ENCODE measurements at regions not wholly inside any gene's neighbourhood (a gene's known extent, or its start where the extent isn't known, plus 50 kb on each side); places are given as distances from the start of the nearest gene placed in this dataset.
"Not testable (repeated sequence)": the region's sequence is repeated elsewhere in the genome, so short reads cannot be mapped to it uniquely, and the experiment has no call there.

DNA sequence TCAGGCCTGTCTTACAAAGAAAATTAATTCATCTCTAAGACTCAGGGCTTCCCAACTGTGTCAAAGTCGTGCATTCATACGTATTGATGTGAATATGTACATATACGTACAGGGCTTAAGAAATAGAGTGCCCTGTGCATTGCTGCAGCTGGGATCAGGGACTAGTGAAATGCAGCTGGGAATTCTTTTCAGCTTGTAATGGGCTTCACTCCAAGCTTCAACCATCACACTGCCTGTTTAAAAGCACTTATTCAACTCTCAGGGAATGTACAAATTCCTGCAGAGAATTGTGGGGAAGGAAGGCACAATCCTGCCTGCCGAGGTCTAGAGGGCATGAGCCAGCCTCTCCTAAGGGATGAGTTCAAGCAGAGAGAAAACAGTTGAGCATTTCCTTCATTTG, 59.6 kb upstream of the MAN2A1 start:
- TF ChIP-seq, protein P1, sequence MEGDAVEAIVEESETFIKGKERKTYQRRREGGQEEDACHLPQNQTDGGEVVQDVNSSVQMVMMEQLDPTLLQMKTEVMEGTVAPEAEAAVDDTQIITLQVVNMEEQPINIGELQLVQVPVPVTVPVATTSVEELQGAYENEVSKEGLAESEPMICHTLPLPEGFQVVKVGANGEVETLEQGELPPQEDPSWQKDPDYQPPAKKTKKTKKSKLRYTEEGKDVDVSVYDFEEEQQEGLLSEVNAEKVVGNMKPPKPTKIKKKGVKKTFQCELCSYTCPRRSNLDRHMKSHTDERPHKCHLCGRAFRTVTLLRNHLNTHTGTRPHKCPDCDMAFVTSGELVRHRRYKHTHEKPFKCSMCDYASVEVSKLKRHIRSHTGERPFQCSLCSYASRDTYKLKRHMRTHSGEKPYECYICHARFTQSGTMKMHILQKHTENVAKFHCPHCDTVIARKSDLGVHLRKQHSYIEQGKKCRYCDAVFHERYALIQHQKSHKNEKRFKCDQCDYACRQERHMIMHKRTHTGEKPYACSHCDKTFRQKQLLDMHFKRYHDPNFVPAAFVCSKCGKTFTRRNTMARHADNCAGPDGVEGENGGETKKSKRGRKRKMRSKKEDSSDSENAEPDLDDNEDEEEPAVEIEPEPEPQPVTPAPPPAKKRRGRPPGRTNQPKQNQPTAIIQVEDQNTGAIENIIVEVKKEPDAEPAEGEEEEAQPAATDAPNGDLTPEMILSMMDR (IDR thresholded peaks at IDR 0.05; ENCODE audit: control insufficient read depth, insufficient read depth, low read depth, low read length, missing control alignments), result no peak
- DNase-seq (ENCODE audit: low read depth), result no peak
- H3K4me3 ChIP-seq (ENCODE audit: control insufficient read depth, low read depth, low read length), result no peak overlapping the region

DNA sequence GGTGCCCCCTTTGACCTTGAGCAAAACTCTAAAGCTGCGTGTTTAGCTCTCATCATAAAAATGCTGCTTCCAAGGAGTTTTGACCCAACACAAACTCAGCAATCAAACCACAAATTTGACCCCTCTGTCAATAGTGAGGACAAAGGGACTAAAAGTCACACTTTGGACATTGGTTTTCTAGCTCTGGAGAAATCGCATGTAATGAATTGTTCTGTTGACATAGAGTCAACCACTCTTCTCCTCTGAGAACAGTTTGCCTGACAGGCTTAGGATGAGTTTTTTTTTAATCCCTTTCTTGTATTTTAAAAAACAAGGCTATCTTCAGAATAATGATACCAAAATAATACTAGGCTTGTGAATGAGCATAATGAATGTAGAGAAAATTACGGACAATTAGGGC, 61.1 kb upstream of the MAN2A1 start:
- TF ChIP-seq, protein P1 (IDR thresholded peaks at IDR 0.05; ENCODE audit: control insufficient read depth, insufficient read depth, low read depth, low read length, missing control alignments), result no peak
- DNase-seq (ENCODE audit: low read depth), result no peak
- no peak overlapping the region for H3K4me3 ChIP-seq (ENCODE audit: control insufficient read depth, low read depth, low read length)

GRCh38 chr5:109621266-109621665, 68.5 kb upstream of the MAN2A1 start:
- not testable (repeated sequence) for DNase-seq (ENCODE audit: low read depth); H3K4me3 ChIP-seq (ENCODE audit: control insufficient read depth, low read depth, low read length)

DNA sequence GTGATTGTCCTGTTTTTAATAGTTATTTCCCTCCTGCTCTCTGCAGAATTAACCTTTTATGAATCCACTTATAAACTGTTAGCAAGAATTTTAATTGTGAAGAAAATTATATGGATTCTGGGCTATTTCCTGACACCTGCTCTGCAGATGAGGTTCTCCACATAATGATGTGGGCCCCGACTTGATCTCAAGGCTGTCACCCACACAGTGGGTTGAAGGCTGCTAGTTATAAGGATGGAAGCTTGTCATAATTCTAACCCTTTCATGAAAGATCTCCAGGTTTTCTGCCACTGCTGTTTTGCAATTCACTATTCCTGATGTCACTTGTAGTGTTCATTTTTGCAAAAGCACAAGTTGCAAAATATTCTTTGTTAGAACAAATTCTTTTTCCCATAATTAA, 69.1 kb upstream of the MAN2A1 start:
- no peak overlapping the region for H3K4me3 ChIP-seq (ENCODE audit: control insufficient read depth, low read depth, low read length)
- no peak for DNase-seq (ENCODE audit: low read depth)
- TF ChIP-seq, protein P1 (IDR thresholded peaks at IDR 0.05; ENCODE audit: control insufficient read depth, insufficient read depth, low read depth, low read length, missing control alignments), result no peak

DNA sequence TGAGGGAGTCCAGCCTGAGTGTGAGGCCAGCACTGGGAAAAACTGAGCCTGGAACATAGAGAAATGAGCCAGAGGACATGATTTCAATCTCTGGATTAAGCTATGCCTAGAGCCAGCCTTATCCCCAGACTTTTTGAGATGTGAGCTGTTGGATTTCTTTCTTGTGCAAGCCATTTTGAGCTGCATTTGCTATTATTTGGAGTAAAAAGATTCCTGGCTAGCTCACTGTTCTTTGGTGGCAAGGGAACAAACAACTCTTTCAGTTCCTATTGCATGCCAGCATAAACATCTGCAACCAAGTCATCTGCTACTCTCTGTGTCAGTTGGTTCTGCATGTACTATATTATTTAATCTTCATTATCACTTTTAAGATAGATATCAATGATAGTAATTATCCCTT, 70.1 kb upstream of the MAN2A1 start:
- no peak for DNase-seq (ENCODE audit: low read depth)
- H3K4me3 ChIP-seq (ENCODE audit: control insufficient read depth, low read depth, low read length), result no peak overlapping the region
- TF ChIP-seq, protein P1 (IDR thresholded peaks at IDR 0.05; ENCODE audit: control insufficient read depth, insufficient read depth, low read depth, low read length, missing control alignments), result no peak

DNA sequence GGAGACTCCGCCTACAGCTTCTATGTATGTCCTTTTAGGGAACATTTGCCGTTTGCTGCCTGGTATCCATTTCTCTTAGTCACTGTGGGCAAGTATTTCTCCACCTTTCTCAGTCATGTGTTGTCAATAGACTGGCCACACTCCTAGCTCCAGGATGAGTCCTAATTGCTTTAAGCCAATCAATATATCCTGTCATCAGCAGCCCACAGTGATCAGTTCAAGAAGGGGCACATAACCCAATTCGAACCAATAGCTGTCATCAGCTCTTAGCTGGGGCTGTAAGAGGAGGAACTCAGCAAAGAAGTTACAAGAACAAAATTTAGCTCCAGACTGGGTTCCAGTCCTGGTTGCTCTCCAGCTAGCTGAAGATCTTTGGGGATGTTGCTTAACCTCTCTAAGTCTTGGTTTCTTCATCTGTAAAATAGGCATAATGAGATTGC, 70.7 kb upstream of the MAN2A1 start:
- TF ChIP-seq, protein P1 (IDR thresholded peaks at IDR 0.05; ENCODE audit: control insufficient read depth, insufficient read depth, low read depth, low read length, missing control alignments), result no peak
- H3K4me3 ChIP-seq (ENCODE audit: control insufficient read depth, low read depth, low read length), result no peak overlapping the region
- no peak for DNase-seq (ENCODE audit: low read depth)

DNA sequence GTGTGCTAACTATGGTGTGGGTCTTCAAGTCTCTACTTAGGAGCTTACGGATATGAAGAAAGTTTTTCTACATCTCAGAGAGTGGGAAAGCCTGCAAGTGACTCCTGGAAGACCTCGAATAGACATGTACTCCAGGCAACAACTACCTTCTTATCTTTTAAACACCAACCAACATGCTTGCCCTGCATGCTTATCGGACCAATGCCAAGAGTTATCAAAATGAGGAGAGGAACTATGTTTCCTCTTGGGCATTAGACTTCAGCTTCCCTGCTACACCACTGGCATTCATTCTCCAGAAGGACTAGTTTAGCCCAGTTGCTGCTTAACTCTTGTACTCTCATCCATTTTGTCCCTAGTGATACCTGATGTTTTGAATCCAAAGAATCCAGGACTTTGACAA, 74.7 kb upstream of the MAN2A1 start:
- H3K4me3 ChIP-seq (ENCODE audit: control insufficient read depth, low read depth, low read length), result no peak overlapping the region
- no peak for DNase-seq (ENCODE audit: low read depth)
- TF ChIP-seq, protein P1 (IDR thresholded peaks at IDR 0.05; ENCODE audit: control insufficient read depth, insufficient read depth, low read depth, low read length, missing control alignments), result no peak

Measured in AG09309 (cell line).